ENCODE measurements at regions not wholly inside any gene's neighbourhood (a gene's known extent, or its start where the extent isn't known, plus 50 kb on each side); places are given as distances from the start of the nearest gene placed in this dataset.

GRCh38 chr3:73901686-73902085 is 276.9 kb upstream of the PDZRN3 start:
- Histone ChIP-seq H3K27me3 (no peaks in the 10 kb centered on the region), H3K27ac (no peak overlapping the region), H3K4me1 (no peaks in the 10 kb centered on the region), H3K4me3 (no peak overlapping the region), H3K36me3 (no peaks in the 10 kb centered on the region), H3K9me3 (no peaks in the 10 kb centered on the region)
- DNase-seq (no peak), ATAC-seq (no peak), FAIRE-seq (no peak)
- TF ChIP-seq, protein P1, sequence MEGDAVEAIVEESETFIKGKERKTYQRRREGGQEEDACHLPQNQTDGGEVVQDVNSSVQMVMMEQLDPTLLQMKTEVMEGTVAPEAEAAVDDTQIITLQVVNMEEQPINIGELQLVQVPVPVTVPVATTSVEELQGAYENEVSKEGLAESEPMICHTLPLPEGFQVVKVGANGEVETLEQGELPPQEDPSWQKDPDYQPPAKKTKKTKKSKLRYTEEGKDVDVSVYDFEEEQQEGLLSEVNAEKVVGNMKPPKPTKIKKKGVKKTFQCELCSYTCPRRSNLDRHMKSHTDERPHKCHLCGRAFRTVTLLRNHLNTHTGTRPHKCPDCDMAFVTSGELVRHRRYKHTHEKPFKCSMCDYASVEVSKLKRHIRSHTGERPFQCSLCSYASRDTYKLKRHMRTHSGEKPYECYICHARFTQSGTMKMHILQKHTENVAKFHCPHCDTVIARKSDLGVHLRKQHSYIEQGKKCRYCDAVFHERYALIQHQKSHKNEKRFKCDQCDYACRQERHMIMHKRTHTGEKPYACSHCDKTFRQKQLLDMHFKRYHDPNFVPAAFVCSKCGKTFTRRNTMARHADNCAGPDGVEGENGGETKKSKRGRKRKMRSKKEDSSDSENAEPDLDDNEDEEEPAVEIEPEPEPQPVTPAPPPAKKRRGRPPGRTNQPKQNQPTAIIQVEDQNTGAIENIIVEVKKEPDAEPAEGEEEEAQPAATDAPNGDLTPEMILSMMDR (IDR thresholded peaks at IDR 0.05): no peak
- intact Hi-C loops (cut with DNase I): no loop called here
- WGBS, 2 donors: 40 to 55% methylated on average over 2 of the region's 2 CpGs

GRCh38 chr3:73894474-73895213 is 269.9 kb upstream of the PDZRN3 start:
- H3K4me3 ChIP-seq: no peak overlapping the region
- H3K27me3 ChIP-seq: no peaks in the 10 kb centered on the region
- intact Hi-C loops (cut with DNase I): no loop called here
- WGBS, 2 donors: 83 to 85% methylated on average over 3 of the region's 3 CpGs
- ATAC-seq: no peak
- no peak overlapping the region for H3K27ac ChIP-seq
- no peaks in the 10 kb centered on the region for H3K36me3 ChIP-seq
- TF ChIP-seq, protein P1 (IDR thresholded peaks at IDR 0.05): no peak
- no peak for DNase-seq
- H3K4me1 ChIP-seq: no peaks in the 10 kb centered on the region
- FAIRE-seq: no peak
- no peaks in the 10 kb centered on the region for H3K9me3 ChIP-seq

- Histone ChIP-seq H3K36me3 (no peaks in the 10 kb centered on the region), H3K4me3 (no peak overlapping the region), H3K4me1 (no peaks in the 10 kb centered on the region), H3K9me3 (no peaks in the 10 kb centered on the region), H3K27me3 (no peaks in the 10 kb centered on the region), H3K27ac (no peak overlapping the region)
- FAIRE-seq: no peak
- DNase-seq: no peak
- TF ChIP-seq, protein P1 (IDR thresholded peaks at IDR 0.05): no peak
- 79 to 84% methylated on average over 2 of the region's 2 CpGs for WGBS, 2 donors
- intact Hi-C loops (cut with DNase I): no loop called here
- ATAC-seq: no peak
Observed at GRCh38 chr3:73893089-73893488, 268.3 kb upstream of the PDZRN3 start.

GRCh38 chr3:73885862-73886261 is 261.1 kb upstream of the PDZRN3 start:
- ATAC-seq: no peak
- no peak overlapping the region for H3K27ac ChIP-seq
- DNase-seq: no peak
- H3K4me3 ChIP-seq: no peak overlapping the region
- H3K9me3 ChIP-seq: no peaks in the 10 kb centered on the region
- FAIRE-seq: no peak
- intact Hi-C loops (cut with DNase I): no loop called here
- no peaks in the 10 kb centered on the region for H3K4me1 ChIP-seq
- no peaks in the 10 kb centered on the region for H3K27me3 ChIP-seq
- TF ChIP-seq, protein P1 (IDR thresholded peaks at IDR 0.05): no peak
- WGBS, 2 donors: 67 to 74% methylated on average over 1 of the region's 1 CpG
- no peaks in the 10 kb centered on the region for H3K36me3 ChIP-seq

- no peak for FAIRE-seq
- H3K4me1 ChIP-seq: no peaks in the 10 kb centered on the region
- no peaks in the 10 kb centered on the region for H3K27me3 ChIP-seq
- TF ChIP-seq, protein P1 (IDR thresholded peaks at IDR 0.05): no peak
- no peak overlapping the region for H3K27ac ChIP-seq
- no peak for ATAC-seq
- no peaks in the 10 kb centered on the region for H3K9me3 ChIP-seq
- WGBS, 2 donors: 28 to 39% methylated on average over 3 of the region's 3 CpGs
- DNase-seq: no peak
- H3K4me3 ChIP-seq: no peak overlapping the region
- intact Hi-C loops (cut with DNase I): no loop called here
- H3K36me3 ChIP-seq: no peaks in the 10 kb centered on the region
Observed at GRCh38 chr3:73884361-73884760, 259.6 kb upstream of the PDZRN3 start.

Measured in pancreas (tissue), 10 donors.